OCI-LY7 (cell line): ENCODE measurements at regions not wholly inside any gene's neighbourhood (a gene's known extent, or its start where the extent isn't known, plus 50 kb on each side); places are given as distances from the start of the nearest gene placed in this dataset.

Experiments
- BruUV-seq: library from RNA; stranded (reverse); fragments of 400-500 nt; replicated peaks from 2 replicates; lab custom pipeline; 2021; lab: Mats Ljungman, UMichigan
- CTCF ChIA-PET: fragments of 300-600 bp; sonication (Branson Sonifier 250); formaldehyde crosslinking; loops from one replicate; lab custom pipeline; 2022; ENCODE audit warnings: antibody characterized with exemption; ENCODE audit not compliant: unreplicated experiment; lab: Charles Lee
- POLR2A ChIA-PET: fragments of 300-600 bp; sonication (Branson Sonifier 250); formaldehyde crosslinking; loops from one replicate; lab custom pipeline; 2022; ENCODE audit warnings: antibody characterized with exemption; lab: Charles Lee
- DNase-seq: peaks from one replicate; pipeline ENCODE4 v3.0.0-alpha.2; 2015; ENCODE audit warnings: low spot score
- H2AFZ ChIP-seq: fragments of 200-600 bp; sonication (generic), shearing (Covaris generic); 2 replicates; pipeline ENCODE4 v1.6.1; 2014; ENCODE audit warnings: mild to moderate bottlenecking, antibody characterized with exemption, low read length, moderate library complexity
- H3K27ac ChIP-seq: fragments of 200-600 bp; sonication (generic); 2 replicates; pipeline ENCODE4 v1.5.1; 2014; ENCODE audit warnings: mixed run types, low read depth, mild to moderate bottlenecking, moderate library complexity, low read length, inconsistent platforms; ENCODE audit not compliant: poor library complexity, severe bottlenecking
- H3K36me3 ChIP-seq: fragments of 200-600 bp; sonication (generic); 2 replicates; pipeline ENCODE4 v1.6.1; 2014; ENCODE audit warnings: mild to moderate bottlenecking, antibody characterized with exemption, low read length, moderate library complexity, mixed read lengths; ENCODE audit not compliant: insufficient read depth
- H3K4me1 ChIP-seq: fragments of 200-600 bp; sonication (generic); 2 replicates; pipeline ENCODE4 v1.5.1; 2014; ENCODE audit warnings: mild to moderate bottlenecking, low read length; ENCODE audit not compliant: insufficient read depth, poor library complexity, severe bottlenecking
- H3K4me2 ChIP-seq: fragments of 200-600 bp; sonication (generic); 2 replicates; pipeline ENCODE4 v1.6.1; 2014; ENCODE audit warnings: mild to moderate bottlenecking, low read length
- H3K4me3 ChIP-seq: fragments of 200-600 bp; sonication (generic); 2 replicates; pipeline ENCODE4 v1.5.1; 2014; ENCODE audit warnings: mild to moderate bottlenecking, low read depth, low read length; ENCODE audit not compliant: poor library complexity, severe bottlenecking
- H3K79me2 ChIP-seq: fragments of 200-600 bp; sonication (generic); 2 replicates; pipeline ENCODE4 v1.6.1; 2016; ENCODE audit warnings: low read depth, mild to moderate bottlenecking, low read length, moderate library complexity, mixed read lengths; ENCODE audit not compliant: insufficient read depth
- H3K9me2 ChIP-seq: fragments of 200-600 bp; sonication (generic); 2 replicates; pipeline ENCODE4 v1.6.1; 2016; ENCODE audit warnings: mild to moderate bottlenecking, low read length, mixed read lengths; ENCODE audit not compliant: insufficient read depth
- H3K9me3 ChIP-seq: fragments of 200-600 bp; sonication (generic); 2 replicates; pipeline ENCODE4 v1.6.1; 2014; ENCODE audit warnings: mild to moderate bottlenecking, mixed run types, low read length, mixed read lengths
- H4K20me1 ChIP-seq: fragments of 200-600 bp; sonication (generic); 2 replicates; pipeline ENCODE4 v1.6.1; 2014; ENCODE audit warnings: mild to moderate bottlenecking, antibody characterized with exemption, low read length, moderate library complexity, mixed read lengths; ENCODE audit not compliant: insufficient read depth
- CTCF ChIP-seq: fragments of 200-600 bp; sonication (generic); conservative IDR thresholded peaks from 2 replicates; pipeline ENCODE4 v1.5.1; 2014; ENCODE audit warnings: mild to moderate bottlenecking, antibody characterized with exemption, low read length, moderate library complexity, mixed read lengths
- EZH2phosphoT487 ChIP-seq: fragments of 200-600 bp; sonication (generic); IDR thresholded peaks from 2 replicates; pipeline ENCODE4 v1.6.1; 2018; ENCODE audit warnings: low read depth, borderline replicate concordance, mild to moderate bottlenecking, mixed run types, antibody characterized with exemption, low read length, moderate library complexity, mixed read lengths
- intact Hi-C: fragments of 100-400 bp; cut with micrococcal nuclease; formaldehyde crosslinking; loops from one replicate; pipeline ENCODE4 v1.10.0; 2022; ENCODE audit not compliant: unreplicated experiment

DNA sequence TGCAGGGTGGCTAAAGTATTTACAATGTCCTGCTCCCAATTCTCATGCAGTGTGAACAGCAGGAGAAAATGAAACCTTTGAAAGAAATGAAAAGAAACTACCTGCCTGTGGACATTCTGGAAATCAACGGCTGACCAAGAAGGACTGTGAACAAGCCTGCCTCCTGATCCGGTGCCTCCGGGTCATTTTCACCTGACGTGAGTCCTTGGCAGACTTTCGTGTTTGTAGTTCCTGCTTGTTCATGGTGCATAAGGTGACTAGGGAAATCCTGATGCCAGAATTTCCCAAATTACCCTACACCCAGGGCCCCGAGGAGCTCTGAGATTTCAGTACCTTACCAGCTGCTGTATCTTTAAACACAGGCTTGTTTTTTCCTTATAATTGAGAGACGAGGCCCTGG is 317.5 kb downstream of the TLE1 start:
- Histone ChIP-seq H3K4me1 (no peaks in the 10 kb centered on the region), H2AFZ (no peak overlapping the region), H3K9me3 (no peaks in the 10 kb centered on the region), H3K4me2 (no peak overlapping the region), H4K20me1 (no peaks in the 10 kb centered on the region), H3K9me2 (no peaks in the 10 kb centered on the region), H3K27ac (no peak overlapping the region), H3K36me3 (no peaks in the 10 kb centered on the region), H3K79me2 (no peaks in the 10 kb centered on the region), H3K4me3 (no peak overlapping the region)
- POLR2A ChIA-PET: no interaction called here
- CTCF ChIA-PET: no interaction called here
- no TSS peak for BruUV-seq
- TF ChIP-seq EZH2phosphoT487 (no peak), CTCF (no peak)
- DNase-seq: no peak
- intact Hi-C loops: no loop called here

- H3K36me3 ChIP-seq: no peaks in the 10 kb centered on the region
- H3K4me2 ChIP-seq: no peak overlapping the region
- TF ChIP-seq EZH2phosphoT487 (no peak), CTCF (no peak)
- no peaks in the 10 kb centered on the region for H3K9me2 ChIP-seq
- no peak overlapping the region for H2AFZ ChIP-seq
- H3K4me1 ChIP-seq: no peaks in the 10 kb centered on the region
- ChIA-PET POLR2A (no interaction called here), CTCF (no interaction called here)
- H3K9me3 ChIP-seq: no peaks in the 10 kb centered on the region
- no peak for DNase-seq
- no TSS peak for BruUV-seq
- intact Hi-C loops: no loop called here
- H4K20me1 ChIP-seq: no peaks in the 10 kb centered on the region
- H3K79me2 ChIP-seq: no peaks in the 10 kb centered on the region
- no peak overlapping the region for H3K27ac ChIP-seq
- H3K4me3 ChIP-seq: no peak overlapping the region
Measured at GRCh38 chr9:81370650-81371049, 318.7 kb downstream of the TLE1 start.

GRCh38 chr9:81370096-81370495 is 319.3 kb downstream of the TLE1 start:
- no peaks in the 10 kb centered on the region for H3K9me3 ChIP-seq
- no peaks in the 10 kb centered on the region for H3K4me1 ChIP-seq
- no peaks in the 10 kb centered on the region for H3K9me2 ChIP-seq
- TF ChIP-seq CTCF (no peak), EZH2phosphoT487 (no peak)
- no peaks in the 10 kb centered on the region for H3K79me2 ChIP-seq
- H2AFZ ChIP-seq: no peak overlapping the region
- no peak overlapping the region for H3K4me2 ChIP-seq
- H3K27ac ChIP-seq: no peak overlapping the region
- no peak for DNase-seq
- H4K20me1 ChIP-seq: no peaks in the 10 kb centered on the region
- H3K4me3 ChIP-seq: no peak overlapping the region
- intact Hi-C loops: no loop called here
- CTCF ChIA-PET: no interaction called here
- no peaks in the 10 kb centered on the region for H3K36me3 ChIP-seq
- no TSS peak for BruUV-seq
- POLR2A ChIA-PET: no interaction called here
